Activated T-cell treated with anti-CD3 and anti-CD28 coated beads for 4 hours (primary cell): ENCODE measurements at regions not wholly inside any gene's neighbourhood (a gene's known extent, or its start where the extent isn't known, plus 50 kb on each side); places are given as distances from the start of the nearest gene placed in this dataset.

ENCODE experiments used
- DNase-seq: peaks from one replicate; pipeline ENCODE4 v3.0.0-alpha.2; 2020

DNA sequence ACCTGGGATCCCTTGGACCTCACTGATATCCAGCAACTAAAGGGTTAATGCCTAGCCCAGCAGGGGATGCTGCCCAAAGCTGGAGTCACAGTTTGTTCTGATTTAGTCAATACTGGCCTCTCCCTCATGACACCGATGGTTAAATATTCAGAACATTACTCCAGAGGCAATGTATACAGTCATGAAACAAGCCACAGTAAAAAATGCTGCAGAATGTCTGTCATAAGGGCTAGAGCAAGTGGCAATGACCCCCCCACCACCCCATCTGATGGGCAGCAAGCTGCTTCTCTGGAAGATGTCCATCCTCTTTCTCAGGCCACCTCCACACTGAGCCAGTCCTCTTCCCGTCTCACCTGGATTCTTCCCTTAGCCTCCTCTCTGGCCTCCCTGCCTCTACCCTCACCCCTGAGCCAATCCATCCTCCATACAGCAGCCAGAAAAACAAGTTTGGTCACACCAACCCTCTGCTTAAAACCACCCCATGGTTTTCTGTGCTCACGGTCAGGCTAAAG, 99.0 kb upstream of the KCNG1 start:
- no peak for DNase-seq

DNA sequence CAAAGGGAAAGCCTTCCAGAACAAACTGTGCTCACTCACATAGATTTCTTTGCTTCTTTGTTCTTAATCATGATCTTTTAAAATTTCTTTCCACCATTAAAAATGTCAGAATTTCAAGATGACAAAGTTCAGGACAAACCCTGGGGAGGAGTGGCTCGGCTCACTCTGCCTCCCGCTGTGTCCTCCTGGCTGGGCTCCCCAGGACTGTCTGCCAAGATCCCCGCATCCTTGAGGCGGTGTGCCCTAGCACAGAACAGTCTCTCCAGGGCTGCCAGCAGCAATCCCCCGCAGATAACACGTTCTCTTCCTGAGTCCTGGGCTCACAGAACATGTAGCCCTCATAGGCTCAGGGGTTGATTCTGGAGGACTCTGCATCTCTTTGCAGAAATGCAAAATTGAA, 98.4 kb upstream of the KCNG1 start:
- no peak for DNase-seq

DNA sequence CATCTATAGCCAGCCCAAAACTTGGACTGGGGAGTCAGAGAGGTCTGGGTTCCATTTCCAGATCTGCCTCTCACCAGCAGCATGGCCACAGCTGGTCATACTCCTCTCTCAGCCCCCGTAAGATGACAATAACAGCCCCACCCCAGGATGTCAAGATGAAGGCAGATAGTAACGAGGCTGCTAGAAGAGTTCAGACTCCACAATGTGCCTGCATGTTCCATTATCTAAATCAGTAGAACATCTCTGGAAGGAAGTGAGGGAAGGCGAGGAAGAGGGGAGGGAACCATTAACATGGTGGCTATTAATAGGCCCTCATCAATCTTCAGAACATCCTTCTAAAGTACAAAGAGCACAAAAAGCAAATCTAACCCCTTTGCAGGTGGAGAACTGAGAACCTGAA, 98.0 kb upstream of the KCNG1 start:
- no peak for DNase-seq

DNA sequence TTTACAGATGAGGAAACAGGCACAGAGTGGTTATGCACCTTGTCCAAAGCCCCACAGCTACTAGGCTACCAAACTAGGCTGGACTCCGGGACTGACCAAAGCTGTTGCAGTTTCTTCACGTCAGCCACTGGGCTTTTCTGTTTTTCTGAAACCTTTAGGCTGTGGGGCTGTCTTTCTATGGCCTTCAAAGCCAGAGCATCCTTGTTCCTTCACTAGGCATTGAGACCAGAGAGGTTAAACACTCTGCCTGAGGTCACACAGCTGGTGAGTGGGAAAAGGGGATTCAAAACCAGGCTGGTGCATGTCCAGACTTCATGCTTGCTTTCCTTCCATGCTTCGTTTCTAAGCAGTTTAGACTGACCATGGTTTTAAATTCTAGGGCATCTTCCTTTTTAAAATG, 97.5 kb upstream of the KCNG1 start:
- no peak for DNase-seq

DNA sequence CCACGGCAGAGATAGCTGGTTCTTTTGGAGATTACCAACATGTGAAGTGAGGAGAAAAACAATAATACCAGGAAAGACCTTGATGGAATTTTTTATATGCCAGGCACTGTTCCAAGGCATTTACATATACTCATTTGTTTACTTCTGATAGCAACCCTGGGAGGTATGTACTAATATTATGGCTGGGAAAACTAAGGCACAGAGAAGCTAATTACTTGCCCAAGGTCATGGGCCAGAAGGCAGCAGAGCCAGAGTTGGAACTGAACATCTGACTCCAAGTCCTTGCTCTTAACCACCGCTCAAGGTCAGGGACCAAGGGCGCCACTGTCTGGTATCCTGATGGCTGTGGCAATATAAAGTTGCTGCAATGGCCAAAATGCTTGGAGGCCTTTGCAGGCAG, 97.0 kb upstream of the KCNG1 start:
- DNase-seq: no peak

DNA sequence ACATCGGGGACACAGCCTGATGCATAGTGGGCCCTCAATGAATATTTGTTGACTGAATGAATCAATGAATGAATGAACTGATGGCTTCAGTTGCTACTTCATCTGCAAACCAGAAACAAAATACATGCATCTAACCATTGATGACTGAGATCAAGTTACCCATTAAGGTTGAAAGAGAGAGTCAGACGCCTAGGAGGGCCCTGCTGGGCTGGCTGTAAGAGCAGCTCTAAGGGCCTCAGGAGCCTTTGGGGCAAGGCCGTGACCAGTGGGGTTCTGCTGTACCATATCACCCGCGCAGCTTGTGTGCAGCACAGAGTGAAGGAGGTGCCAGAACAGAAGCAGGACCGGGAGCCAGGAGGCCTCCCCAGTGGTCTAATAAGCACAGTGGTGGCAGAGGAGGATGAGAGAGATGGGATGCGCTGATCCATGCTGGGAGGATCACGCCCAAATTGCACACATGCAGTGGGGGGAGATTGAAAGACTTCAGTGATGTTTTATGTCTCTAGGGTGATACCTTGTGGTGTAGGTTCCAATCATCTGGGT, 96.1 kb upstream of the KCNG1 start:
- no peak for DNase-seq

DNA sequence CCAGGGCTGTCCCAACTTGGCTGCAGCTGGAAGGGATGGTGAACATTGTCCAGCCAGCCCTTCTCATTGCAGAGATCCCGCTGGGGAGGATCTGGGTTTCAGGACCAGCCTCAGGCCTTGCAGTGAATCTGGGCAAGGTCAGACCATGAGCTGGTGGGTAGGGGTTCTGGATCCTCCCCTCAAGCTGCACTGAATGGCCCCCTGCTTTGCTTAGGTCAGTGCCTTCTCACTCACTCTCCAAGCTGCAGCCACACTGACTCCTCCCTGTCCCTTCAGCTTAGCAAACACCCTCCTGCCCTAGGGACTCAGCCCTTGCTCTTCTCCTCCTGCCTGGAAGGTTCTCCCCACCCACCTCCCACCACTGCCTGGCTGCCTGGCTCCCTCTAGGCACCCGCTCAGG, 95.3 kb upstream of the KCNG1 start:
- no peak for DNase-seq

DNA sequence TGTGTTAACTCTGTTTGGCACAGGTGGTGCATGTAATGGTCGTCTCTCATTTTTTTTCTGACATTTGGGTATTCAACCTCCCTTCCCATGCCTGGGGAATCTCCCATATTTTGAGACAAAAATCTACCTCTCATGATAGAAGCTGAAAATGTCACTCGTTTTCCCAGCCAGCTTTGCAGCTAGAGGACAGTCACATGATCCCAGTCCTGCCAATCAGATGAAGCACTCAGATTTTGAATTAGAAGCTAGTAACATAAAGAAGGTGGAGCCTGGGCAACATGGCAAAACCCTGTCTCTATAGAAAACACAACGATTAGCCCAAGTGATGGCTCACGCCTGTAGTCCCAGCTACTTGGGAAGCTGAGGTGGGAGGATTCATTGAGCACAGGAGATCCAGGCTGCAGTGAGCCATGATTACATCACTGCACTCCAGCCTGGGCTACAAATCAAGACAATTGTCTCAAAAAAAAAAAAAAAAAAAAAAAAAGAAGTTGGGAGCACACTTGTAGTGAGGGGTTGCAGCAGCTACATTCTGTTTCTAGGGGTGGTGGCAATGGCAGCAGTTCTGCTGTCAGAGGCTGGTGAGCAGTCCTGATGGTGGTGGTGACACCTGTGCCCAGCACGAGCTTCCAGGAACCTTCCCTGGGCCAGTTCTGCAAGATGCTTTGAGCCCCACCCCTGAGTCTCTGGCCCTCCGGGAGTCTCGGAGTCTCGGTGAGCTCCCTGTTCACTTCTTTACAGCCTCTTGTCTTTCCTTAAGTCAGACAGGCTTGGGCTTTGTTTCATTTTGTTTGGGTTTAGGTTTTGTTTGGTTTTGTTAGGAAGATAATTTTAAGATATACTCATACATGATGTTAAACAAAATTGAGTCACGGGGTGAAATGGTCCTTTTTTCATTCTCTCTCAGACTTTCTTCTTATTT, 94.1 kb upstream of the KCNG1 start:
- DNase-seq: no peak

DNA sequence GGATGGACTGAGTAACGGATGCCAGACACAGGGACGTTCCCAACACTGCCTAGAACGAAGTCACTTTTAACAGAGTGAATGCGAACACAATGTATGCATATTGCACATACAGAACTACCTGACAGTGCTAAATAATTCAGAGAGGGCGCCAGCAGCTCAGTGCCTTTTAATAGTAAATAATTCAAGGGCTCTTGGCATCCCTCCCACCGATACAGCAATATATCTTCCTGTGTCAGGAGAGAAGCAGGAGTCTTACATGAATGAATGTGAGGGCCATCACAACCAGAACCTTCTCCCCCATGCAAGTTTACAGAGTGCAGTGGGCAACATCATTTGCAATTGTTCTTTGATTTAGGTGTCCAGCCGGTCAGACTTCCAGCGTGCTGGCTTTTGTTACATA, 88.4 kb upstream of the KCNG1 start:
- DNase-seq: no peak

DNA sequence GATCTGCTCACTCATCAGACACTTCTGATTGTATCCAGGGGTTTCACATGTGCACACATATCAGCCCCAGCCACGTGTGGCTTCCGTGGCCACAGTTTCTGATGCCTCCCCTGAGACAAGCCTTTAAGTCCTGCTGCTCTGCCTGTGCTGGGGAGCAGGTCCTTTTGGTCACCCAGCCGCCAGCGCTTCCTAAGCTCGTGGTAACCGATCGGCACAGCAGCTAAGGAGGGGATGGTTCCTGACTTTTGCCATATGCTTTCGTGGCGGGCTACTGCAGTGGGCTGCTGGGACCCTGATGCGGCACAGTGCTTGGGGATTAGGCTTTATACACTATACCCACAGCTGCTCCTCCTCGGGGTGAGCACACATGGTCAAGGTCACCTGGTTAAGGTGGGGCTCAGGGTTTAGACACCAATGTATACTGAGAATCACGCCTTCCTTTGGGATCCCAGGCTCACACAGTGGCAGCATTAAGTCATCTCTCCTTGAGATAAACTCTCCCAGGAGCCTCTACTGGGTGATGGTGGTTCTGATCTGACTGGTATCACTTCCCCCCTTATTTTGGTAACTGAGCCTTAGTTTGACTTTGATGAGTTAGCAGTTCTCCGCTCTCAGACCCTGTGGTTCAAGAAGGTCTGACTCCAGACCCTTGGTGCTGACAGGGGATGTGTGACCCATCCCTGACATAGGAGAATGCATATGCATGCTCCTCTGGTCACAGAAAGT, 85.9 kb upstream of the KCNG1 start:
- DNase-seq: no peak

DNA sequence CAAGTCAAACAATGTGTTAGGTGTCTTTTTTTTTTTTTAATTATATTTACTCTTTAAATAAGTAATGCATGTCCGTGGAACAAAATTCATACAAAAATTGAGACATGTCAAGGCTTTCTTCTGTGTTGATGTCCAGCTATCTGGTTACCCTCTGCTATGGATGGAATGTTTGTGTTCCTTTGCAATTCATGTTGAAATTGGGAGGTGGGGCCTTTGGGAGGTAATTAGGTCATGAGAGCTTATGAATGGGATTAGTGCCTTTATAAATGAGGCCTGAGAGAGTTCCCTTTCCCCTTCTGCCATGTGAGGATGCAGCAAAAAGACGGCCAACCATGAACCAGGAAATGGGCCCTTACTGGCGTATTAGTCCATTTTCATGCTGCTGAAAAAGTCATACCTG, 83.1 kb upstream of the KCNG1 start:
- no peak for DNase-seq

DNA sequence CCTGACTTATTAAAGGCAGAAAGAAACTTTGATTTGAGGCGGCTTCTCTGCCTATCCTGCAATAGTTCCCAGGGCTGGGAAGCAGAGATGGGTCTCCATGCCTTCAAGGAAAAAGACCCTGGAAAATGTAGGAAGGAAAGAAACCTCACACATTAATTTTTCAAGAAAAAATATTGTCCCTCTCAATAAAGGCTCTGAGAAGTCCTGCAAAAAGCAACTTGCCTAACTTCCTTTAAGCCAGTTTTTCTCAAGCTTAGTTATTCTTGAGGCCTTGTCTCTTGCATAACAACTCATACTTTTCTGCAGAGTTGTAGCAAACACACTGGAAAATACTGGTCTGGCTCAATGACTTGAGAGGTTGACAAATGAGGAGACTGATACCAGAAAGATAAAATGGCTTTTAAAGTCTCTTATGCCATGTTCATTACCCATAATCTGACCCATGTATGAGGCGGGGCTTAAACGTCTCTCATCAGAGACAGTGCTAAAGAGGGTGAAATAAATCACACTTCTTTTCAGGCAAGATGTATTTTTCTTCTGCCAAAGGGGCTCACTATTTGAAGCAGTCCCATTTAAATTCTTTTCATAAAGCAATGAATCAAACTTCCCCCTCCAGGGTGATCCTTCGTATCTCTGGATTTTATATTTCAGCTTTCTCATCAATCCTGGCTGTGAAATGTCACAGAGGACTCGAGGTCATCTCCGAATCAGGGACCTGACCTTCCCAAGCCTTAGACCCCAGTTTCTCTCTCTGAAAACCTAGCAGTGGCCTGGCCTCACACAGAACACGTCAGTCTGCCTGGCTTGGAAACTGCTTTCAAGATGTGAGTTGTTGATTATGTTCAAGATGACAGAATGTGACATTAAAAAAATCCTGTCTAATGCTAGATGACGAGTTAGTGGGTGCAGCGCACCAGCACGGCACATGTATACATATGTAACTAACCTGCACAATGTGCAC, 82.3 kb upstream of the KCNG1 start:
- DNase-seq: no peak

DNA sequence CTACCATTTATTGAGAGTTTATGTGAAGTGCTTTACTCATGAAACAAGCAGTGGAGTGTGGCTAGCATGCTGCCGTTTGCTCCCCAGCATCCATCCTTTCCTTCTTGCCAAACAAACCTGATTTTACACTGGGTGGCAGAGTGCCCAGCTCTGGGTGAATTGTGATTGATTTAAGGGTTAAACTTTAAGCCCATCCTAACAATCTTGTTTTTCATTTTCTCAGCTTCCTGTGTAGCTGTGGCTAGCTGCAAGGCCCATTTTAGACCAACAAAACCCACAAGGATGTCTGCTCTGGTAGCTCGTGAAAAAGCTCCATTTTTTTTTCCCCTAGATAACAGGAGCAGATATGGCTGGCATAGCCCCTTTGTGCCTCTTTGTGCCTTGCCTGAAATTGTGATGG, 77.7 kb upstream of the KCNG1 start:
- no peak for DNase-seq

DNA sequence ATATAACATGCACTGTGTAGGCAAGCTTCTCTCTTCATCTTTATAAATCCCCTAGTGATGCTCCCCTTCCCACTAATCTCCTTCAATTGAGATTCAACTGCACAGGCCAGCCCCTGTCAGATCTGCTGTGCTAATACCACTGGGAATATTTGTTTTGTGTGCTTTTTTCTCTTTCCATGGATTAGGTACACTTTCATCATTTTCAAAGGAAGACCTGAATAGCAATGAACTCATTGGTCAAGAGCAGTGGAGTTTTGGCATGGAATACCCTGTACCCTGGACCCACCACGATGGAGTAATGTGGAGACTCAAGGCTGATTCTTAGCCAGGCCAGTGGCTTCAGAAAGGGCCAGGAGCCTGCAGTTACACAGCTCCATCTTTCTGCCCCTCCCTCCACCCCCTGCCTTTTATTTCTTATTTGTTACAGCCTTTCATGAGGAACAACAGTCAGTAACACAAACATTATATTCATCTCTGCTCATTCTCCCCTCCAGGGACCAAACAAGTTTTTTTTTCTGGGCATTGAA, 75.4 kb upstream of the KCNG1 start:
- no peak for DNase-seq

DNA sequence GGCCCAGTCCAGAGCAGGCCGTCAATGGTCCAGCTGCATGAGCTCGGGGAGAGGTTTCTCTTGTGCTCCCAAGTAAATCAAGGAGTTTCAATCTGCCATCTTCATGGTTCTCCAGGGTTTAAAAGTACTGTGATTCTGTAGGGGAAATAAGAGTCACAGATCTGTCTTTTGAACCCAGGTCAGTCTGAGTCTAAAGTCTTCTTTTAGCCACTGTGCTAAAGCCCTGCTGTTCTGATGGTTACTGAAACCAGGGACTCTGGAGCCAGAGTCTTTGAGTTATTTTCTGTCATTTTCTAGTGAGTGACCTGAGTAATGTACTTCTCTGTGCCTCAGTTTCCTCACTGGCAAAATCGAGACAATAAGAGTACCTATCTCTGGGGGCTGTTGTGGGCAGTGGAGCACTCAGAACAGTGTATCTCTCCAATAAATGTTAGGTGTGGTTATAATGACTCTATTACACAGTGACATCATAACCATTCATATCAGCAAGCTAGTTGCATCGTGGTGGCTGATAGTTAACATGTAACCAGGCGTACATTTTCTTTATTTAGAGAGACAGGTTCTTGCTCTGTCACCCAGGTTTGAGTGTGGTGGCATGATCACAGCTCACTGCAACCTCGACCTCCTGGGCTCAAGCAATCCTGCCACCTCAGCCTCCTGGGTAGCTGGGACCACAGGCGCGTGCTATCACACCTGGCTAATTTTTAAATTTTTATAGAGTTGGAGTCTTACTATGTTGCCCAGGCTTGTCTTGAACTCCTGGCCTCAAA, 74.6 kb upstream of the KCNG1 start:
- DNase-seq: no peak

DNA sequence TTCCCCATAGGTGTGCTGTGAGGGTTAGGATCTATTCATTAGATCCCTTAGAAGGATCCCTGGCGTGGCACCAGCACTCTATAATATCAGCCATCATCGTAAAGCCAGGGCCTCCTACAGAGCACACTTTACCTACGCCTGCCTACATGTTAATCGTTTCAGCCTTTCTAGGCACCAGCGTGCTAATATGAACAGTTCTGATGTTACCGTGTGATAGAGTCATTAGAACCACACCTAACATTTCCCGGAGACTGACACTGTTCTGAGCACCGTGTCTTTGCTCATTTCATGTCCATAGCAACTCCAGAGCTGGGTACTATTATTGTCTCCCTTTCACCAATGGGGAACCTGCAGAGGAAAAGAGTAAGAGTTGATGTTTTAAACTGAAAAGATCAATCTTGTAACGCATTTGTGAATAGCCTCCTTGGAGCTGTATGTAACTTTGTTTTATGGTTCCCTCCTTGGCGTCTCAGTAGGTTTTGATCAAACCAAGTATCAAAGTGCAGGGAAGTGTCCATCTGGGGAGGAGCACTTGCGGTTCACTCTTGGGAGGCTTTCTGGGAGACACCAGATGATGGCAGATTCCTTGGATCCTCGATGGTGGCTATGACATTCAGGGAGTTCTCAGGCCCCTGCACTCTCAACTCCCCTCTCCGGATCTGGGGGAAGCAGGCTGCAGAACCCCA, 73.8 kb upstream of the KCNG1 start:
- DNase-seq: no peak

DNA sequence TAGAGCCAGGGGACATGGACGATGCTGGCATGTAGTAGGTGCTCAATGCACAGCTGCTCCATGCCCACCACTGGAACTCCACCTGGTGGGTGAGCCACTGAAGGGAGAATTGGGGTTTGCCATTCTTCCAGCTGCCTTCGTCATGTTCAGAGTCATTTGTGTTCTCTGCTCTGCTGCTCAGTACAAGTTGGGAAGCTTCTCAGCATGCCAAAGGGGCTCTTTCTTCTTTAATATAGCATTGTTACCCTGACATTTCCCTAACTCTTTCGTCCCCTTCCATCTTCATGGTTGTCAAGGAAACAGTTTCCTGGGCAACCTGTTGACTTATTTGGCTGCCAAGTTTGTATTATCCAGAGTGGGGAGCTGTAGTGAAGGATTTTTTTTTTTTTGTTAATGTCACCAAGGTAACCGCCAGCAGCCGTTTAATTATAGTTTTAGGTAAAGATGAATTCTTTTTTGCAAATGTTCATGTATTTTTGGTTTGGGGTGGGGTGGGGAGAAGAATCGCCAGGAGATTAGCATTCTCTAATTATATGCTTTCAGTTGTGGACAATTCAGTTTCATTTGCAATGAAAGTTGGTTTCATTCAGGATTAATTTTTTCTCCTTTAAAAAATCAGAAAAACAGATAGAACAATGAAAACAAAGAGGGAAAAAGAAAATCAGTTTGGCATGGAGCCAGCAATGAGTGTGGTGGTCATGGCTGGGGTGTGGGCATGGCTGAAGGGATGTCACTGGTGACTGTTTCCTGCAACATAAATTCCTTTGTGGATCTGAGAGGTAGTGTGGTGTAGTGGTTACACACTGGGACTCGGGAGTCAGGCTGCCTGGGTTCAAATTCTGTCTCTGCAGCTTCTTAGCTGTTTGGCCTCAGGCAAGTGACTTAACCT, 73.0 kb upstream of the KCNG1 start:
- DNase-seq: no peak

DNA sequence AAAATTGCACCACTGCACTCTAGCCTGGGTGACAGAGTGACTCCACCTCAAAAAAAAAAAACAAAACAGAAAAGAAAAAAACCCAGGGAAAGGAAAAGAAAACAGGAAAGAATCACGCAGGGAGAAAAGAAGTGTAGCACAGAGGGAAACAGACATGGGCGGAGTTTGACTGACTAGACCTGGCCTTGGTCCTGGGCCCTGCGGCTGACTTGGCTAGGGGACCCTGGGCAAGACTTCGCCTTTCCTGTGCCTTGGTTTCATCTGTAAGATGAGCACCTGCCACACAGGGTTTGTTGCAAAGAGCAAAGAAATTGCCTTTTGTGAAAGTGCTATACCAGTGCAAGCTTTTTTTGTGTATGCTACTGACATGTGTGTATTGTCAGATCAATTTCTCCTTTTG, 71.3 kb upstream of the KCNG1 start:
- DNase-seq: no peak

DNA sequence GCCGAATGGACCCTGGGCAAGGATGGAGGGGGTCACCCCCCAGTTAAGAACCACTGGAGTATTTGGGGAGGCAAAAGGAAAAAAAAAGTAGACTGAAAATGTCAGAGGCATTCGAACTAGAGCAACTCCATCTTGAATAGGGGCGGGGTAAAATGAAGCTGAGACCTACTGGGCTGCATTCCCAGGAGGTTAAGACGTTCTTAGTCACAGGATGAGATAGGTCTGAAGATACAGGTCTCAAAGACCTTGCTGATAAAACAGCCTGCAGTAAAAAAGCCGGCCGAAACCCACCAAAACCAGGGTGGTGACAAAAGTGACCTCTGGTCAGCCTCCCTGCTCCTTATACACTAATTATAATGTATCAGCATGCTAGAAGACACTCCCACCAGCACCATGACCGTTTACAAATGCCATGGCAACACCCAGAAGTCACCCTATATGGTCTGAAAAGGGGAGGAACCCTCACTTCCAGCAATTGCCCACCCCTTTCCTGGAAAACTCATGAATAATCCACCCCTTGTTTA, 70.4 kb upstream of the KCNG1 start:
- no peak for DNase-seq

DNA sequence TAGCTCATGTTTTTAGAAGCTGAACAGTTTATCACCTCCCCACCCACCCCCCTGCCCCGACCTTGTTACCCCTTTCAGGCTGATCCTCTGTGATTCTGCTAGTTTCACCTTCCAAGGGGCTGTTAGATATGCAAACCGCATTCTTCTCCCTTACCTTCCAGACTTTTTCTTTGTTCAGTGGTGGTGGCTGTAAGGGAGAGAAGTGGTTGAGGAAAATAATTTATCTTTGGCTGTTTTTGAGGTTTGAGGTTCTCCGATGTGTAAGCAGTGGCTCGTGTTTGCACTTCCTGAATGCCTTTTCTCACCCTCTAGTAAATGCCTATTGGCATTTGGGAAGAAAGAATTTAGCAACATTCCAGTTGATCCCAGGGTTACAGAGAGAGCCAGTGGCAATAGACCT, 69.4 kb upstream of the KCNG1 start:
- DNase-seq: no peak
